OCI-LY7 (cell line): ENCODE measurements at regions not wholly inside any gene's neighbourhood (a gene's known extent, or its start where the extent isn't known, plus 50 kb on each side); places are given as distances from the start of the nearest gene placed in this dataset.
"Not testable (repeated sequence)": the region's sequence is repeated elsewhere in the genome, so short reads cannot be mapped to it uniquely, and the experiment has no call there.

Experiments
- BruUV-seq: library from RNA; stranded (reverse); fragments of 400-500 nt; replicated peaks from 2 replicates; lab custom pipeline; 2021; lab: Mats Ljungman, UMichigan
- CTCF ChIA-PET: fragments of 300-600 bp; sonication (Branson Sonifier 250); formaldehyde crosslinking; loops from one replicate; lab custom pipeline; 2022; ENCODE audit warnings: antibody characterized with exemption; ENCODE audit not compliant: unreplicated experiment; lab: Charles Lee
- POLR2A ChIA-PET: fragments of 300-600 bp; sonication (Branson Sonifier 250); formaldehyde crosslinking; loops from one replicate; lab custom pipeline; 2022; ENCODE audit warnings: antibody characterized with exemption; lab: Charles Lee
- DNase-seq: peaks from one replicate; pipeline ENCODE4 v3.0.0-alpha.2; 2015; ENCODE audit warnings: low spot score
- H2AFZ ChIP-seq: fragments of 200-600 bp; sonication (generic), shearing (Covaris generic); 2 replicates; pipeline ENCODE4 v1.6.1; 2014; ENCODE audit warnings: mild to moderate bottlenecking, antibody characterized with exemption, low read length, moderate library complexity
- H3K27ac ChIP-seq: fragments of 200-600 bp; sonication (generic); 2 replicates; pipeline ENCODE4 v1.5.1; 2014; ENCODE audit warnings: mixed run types, low read depth, mild to moderate bottlenecking, moderate library complexity, low read length, inconsistent platforms; ENCODE audit not compliant: poor library complexity, severe bottlenecking
- H3K36me3 ChIP-seq: fragments of 200-600 bp; sonication (generic); 2 replicates; pipeline ENCODE4 v1.6.1; 2014; ENCODE audit warnings: mild to moderate bottlenecking, antibody characterized with exemption, low read length, moderate library complexity, mixed read lengths; ENCODE audit not compliant: insufficient read depth
- H3K4me1 ChIP-seq: fragments of 200-600 bp; sonication (generic); 2 replicates; pipeline ENCODE4 v1.5.1; 2014; ENCODE audit warnings: mild to moderate bottlenecking, low read length; ENCODE audit not compliant: insufficient read depth, poor library complexity, severe bottlenecking
- H3K4me2 ChIP-seq: fragments of 200-600 bp; sonication (generic); 2 replicates; pipeline ENCODE4 v1.6.1; 2014; ENCODE audit warnings: mild to moderate bottlenecking, low read length
- H3K4me3 ChIP-seq: fragments of 200-600 bp; sonication (generic); 2 replicates; pipeline ENCODE4 v1.5.1; 2014; ENCODE audit warnings: mild to moderate bottlenecking, low read depth, low read length; ENCODE audit not compliant: poor library complexity, severe bottlenecking
- H3K79me2 ChIP-seq: fragments of 200-600 bp; sonication (generic); 2 replicates; pipeline ENCODE4 v1.6.1; 2016; ENCODE audit warnings: low read depth, mild to moderate bottlenecking, low read length, moderate library complexity, mixed read lengths; ENCODE audit not compliant: insufficient read depth
- H3K9me2 ChIP-seq: fragments of 200-600 bp; sonication (generic); 2 replicates; pipeline ENCODE4 v1.6.1; 2016; ENCODE audit warnings: mild to moderate bottlenecking, low read length, mixed read lengths; ENCODE audit not compliant: insufficient read depth
- H3K9me3 ChIP-seq: fragments of 200-600 bp; sonication (generic); 2 replicates; pipeline ENCODE4 v1.6.1; 2014; ENCODE audit warnings: mild to moderate bottlenecking, mixed run types, low read length, mixed read lengths
- H4K20me1 ChIP-seq: fragments of 200-600 bp; sonication (generic); 2 replicates; pipeline ENCODE4 v1.6.1; 2014; ENCODE audit warnings: mild to moderate bottlenecking, antibody characterized with exemption, low read length, moderate library complexity, mixed read lengths; ENCODE audit not compliant: insufficient read depth
- EZH2phosphoT487 ChIP-seq: fragments of 200-600 bp; sonication (generic); IDR thresholded peaks from 2 replicates; pipeline ENCODE4 v1.6.1; 2018; ENCODE audit warnings: low read depth, borderline replicate concordance, mild to moderate bottlenecking, mixed run types, antibody characterized with exemption, low read length, moderate library complexity, mixed read lengths
- intact Hi-C: fragments of 100-400 bp; cut with micrococcal nuclease; formaldehyde crosslinking; loops from one replicate; pipeline ENCODE4 v1.10.0; 2022; ENCODE audit not compliant: unreplicated experiment
- TF ChIP-seq, protein P1 (sequence below): fragments of 200-600 bp; sonication (generic); conservative IDR thresholded peaks from 2 replicates; pipeline ENCODE4 v1.5.1; 2014; ENCODE audit warnings: mild to moderate bottlenecking, antibody characterized with exemption, low read length, moderate library complexity, mixed read lengths

DNA sequence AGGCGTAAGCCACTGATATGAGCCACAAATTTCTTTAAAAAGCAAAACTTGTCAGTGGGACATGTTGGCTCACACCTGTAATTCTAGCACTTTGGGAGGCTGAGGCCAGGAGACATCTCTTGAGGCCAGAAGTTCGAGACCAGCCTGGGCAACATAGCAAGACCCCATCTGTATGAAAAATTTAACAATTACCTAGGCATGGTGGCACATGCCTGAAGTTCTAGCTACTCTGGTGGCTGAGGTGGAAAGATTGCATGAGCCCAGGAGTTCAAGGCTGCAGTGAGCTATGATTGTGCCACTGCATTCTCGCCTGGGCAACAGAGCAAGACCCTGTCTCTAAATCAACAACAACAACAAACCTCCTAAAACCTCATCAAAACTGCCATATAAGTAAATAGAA is 147.6 kb upstream of the BARHL2 start:
- Histone ChIP-seq H3K9me2 (no peaks in the 10 kb centered on the region), H3K4me1 (no peaks in the 10 kb centered on the region), H3K4me2 (no peak overlapping the region), H3K9me3 (no peaks in the 10 kb centered on the region), H3K4me3 (no peak overlapping the region), H2AFZ (no peak overlapping the region), H3K27ac (no peak overlapping the region), H3K36me3 (no peaks in the 10 kb centered on the region), H3K79me2 (no peaks in the 10 kb centered on the region), H4K20me1 (no peaks in the 10 kb centered on the region)
- POLR2A ChIA-PET = interaction anchor here (0.7 kb wide), 1 partner anchor 35 kb away, joined by 3 read pairs; no protein-coding TSS in a partner anchor
- no TSS peak for BruUV-seq
- TF ChIP-seq EZH2phosphoT487 = no peak
- TF ChIP-seq, protein P1, sequence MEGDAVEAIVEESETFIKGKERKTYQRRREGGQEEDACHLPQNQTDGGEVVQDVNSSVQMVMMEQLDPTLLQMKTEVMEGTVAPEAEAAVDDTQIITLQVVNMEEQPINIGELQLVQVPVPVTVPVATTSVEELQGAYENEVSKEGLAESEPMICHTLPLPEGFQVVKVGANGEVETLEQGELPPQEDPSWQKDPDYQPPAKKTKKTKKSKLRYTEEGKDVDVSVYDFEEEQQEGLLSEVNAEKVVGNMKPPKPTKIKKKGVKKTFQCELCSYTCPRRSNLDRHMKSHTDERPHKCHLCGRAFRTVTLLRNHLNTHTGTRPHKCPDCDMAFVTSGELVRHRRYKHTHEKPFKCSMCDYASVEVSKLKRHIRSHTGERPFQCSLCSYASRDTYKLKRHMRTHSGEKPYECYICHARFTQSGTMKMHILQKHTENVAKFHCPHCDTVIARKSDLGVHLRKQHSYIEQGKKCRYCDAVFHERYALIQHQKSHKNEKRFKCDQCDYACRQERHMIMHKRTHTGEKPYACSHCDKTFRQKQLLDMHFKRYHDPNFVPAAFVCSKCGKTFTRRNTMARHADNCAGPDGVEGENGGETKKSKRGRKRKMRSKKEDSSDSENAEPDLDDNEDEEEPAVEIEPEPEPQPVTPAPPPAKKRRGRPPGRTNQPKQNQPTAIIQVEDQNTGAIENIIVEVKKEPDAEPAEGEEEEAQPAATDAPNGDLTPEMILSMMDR = no peak
- intact Hi-C loops = no loop called here
- CTCF ChIA-PET = no interaction called here
- DNase-seq = no peak

DNA sequence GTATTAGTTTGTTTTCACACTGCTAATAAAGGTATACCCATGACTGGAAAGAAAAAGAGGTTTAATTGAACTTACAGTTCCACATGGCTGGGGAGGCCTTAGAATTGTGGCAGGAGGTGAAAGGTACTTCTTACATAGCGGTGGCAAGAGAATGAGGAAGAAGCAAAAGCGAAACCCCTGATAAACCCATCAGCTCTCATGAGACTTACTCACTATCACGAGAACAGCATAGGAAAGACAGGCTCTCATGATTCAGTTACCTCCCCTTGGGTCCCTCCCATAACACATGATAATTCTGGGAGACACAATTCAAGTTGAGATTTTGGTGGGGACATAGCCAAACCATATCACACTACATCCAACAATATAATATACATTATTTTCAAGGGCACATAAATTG is 145.7 kb upstream of the BARHL2 start:
- Histone ChIP-seq H3K27ac (no peak overlapping the region), H2AFZ (no peak overlapping the region), H3K9me3 (no peaks in the 10 kb centered on the region), H3K4me3 (no peak overlapping the region), H4K20me1 (no peaks in the 10 kb centered on the region), H3K4me1 (no peaks in the 10 kb centered on the region), H3K36me3 (no peaks in the 10 kb centered on the region), H3K9me2 (no peaks in the 10 kb centered on the region), H3K79me2 (no peaks in the 10 kb centered on the region), H3K4me2 (no peak overlapping the region)
- TF ChIP-seq, protein P1 = no peak
- no peak for TF ChIP-seq EZH2phosphoT487
- CTCF ChIA-PET = no interaction called here
- intact Hi-C loops = no loop called here
- DNase-seq = no peak
- POLR2A ChIA-PET = no interaction called here
- BruUV-seq = no TSS peak

DNA sequence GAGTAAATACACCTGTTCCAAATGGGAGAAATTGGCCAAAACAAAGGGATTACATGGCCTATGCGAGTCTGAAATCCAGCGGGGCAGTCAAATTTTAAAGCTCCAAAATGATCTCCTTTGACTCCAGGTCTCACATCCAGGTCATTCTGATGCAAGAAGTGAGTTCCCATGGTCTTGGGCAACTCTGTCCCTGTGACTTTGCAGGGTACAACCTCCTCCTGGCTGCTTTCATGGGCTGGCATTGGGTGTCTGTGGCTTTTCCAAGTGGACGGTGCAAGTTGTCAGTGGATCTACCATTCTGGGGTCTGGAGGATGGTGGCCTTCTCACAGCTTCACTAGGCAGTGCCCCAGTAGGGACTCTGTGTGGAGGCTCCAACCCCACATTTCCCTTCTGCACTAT is 144.3 kb upstream of the BARHL2 start:
- H2AFZ ChIP-seq, intact Hi-C loops, H3K27ac ChIP-seq, CTCF ChIA-PET, POLR2A ChIA-PET, H3K4me2 ChIP-seq, H3K9me3 ChIP-seq, H3K4me1 ChIP-seq, H3K79me2 ChIP-seq, H3K9me2 ChIP-seq, H3K36me3 ChIP-seq, H3K4me3 ChIP-seq, H4K20me1 ChIP-seq, DNase-seq, BruUV-seq: not testable (repeated sequence)
